GM21786 (cell line): ENCODE measurements at regions not wholly inside any gene's neighbourhood (a gene's known extent, or its start where the extent isn't known, plus 50 kb on each side); places are given as distances from the start of the nearest gene placed in this dataset.

Experiments used
- ATAC-seq: cut with Tn5 transposase; IDR thresholded peaks from one replicate; pipeline ENCODE4 v1.9.1; 2021; ENCODE audit not compliant: unreplicated experiment

GRCh38 chr22:48942698-48943566 is 884.7 kb downstream of the BRD1 start:
- ATAC-seq, result no peak

GRCh38 chr22:48941903-48942575 is 885.6 kb downstream of the BRD1 start:
- no peak for ATAC-seq

GRCh38 chr22:48941033-48941902 is 886.4 kb downstream of the BRD1 start:
- no peak for ATAC-seq

- no peak for ATAC-seq
These were observed 887.2 kb downstream of the BRD1 start for GRCh38 chr22:48940266-48941032.

GRCh38 chr22:48939441-48940265 is 888.0 kb downstream of the BRD1 start:
- no peak for ATAC-seq

GRCh38 chr22:48938741-48939140 is 888.9 kb downstream of the BRD1 start:
- no peak for ATAC-seq

GRCh38 chr22:48937032-48937639 is 890.5 kb downstream of the BRD1 start:
- no peak for ATAC-seq

- ATAC-seq, result no peak
These were observed 891.3 kb downstream of the BRD1 start for GRCh38 chr22:48936391-48936790.

GRCh38 chr22:48934446-48934845 is 893.2 kb downstream of the BRD1 start:
- no peak for ATAC-seq

- no peak for ATAC-seq
These were observed 896.2 kb downstream of the BRD1 start for GRCh38 chr22:48931452-48931851.

GRCh38 chr22:48929276-48929790 is 898.3 kb downstream of the BRD1 start:
- no peak for ATAC-seq

- no peak for ATAC-seq
These were observed 900.1 kb downstream of the BRD1 start for GRCh38 chr22:48927591-48927990.

- ATAC-seq, result no peak
These were observed 901.0 kb downstream of the BRD1 start for GRCh38 chr22:48926643-48927042.

GRCh38 chr22:48926136-48926535 is 901.5 kb downstream of the BRD1 start:
- no peak for ATAC-seq

- no peak for ATAC-seq
These were observed 902.2 kb downstream of the BRD1 start for GRCh38 chr22:48925450-48925849.

GRCh38 chr22:48923996-48924395 is 903.7 kb downstream of the BRD1 start:
- no peak for ATAC-seq

- no peak for ATAC-seq
These were observed 904.4 kb downstream of the BRD1 start for GRCh38 chr22:48923165-48923865.

- no peak for ATAC-seq
These were observed 906.2 kb downstream of the BRD1 start for GRCh38 chr22:48921411-48921903.
